ENCODE measurements at regions not wholly inside any gene's neighbourhood (a gene's known extent, or its start where the extent isn't known, plus 50 kb on each side); places are given as distances from the start of the nearest gene placed in this dataset.

DNA sequence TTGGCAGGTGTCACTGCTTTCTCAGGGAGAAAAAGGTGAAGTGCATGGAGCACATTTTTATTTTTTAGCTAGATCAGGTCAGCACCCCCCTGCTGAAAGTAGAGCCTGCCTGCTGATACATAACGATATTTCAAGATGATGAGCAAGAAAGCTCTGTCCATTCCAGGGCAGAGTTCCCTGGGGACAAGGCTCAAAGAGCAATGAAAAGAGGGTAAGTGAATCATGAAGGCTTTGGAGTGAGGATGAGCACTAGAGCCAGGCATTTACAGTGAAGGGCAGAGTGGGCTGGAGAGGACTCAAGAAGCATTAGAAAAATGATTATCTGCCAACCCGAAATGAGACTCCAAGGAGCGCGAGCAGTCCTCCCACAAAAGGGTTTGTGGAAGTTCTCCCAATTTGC lies 345.7 kb downstream of the TLE4 start:
- no peaks in the 10 kb centered on the region for H3K4me1 Mint-ChIP-seq (ENCODE audit: low read depth)
- no peak overlapping the region for H3K4me3 Mint-ChIP-seq
- no peaks in the 10 kb centered on the region for H3K27me3 Mint-ChIP-seq
- no peak for DNase-seq
- H3K36me3 Mint-ChIP-seq (ENCODE audit: low read depth): no peaks in the 10 kb centered on the region
- no peak overlapping the region for H3K27ac Mint-ChIP-seq
- no peaks in the 10 kb centered on the region for H3K9me3 Mint-ChIP-seq

DNA sequence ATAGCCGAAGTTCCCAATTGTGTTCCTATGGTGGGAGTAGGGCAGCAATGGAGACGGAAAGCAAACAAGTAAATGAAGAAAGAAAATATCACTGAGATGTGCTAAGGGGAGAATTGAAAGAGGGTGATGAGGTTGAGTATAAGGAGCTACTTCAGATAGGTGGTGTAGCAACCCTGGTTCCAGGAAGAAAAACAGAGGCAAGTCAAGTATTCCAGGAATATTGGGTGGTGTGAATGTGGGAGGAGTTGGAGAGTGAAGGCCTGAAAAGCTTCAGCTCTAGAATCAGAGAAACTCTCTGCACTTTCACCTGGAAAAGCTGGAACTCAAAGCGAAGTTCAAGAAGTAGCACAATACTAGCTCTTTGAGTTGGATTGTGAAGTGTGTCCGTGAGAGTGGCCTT lies 342.1 kb downstream of the TLE4 start:
- Mint-ChIP-seq H3K9me3 (no peaks in the 10 kb centered on the region), H3K36me3 (ENCODE audit: low read depth) (no peaks in the 10 kb centered on the region), H3K4me3 (no peak overlapping the region), H3K27ac (no peak overlapping the region), H3K4me1 (ENCODE audit: low read depth) (no peaks in the 10 kb centered on the region), H3K27me3 (no peaks in the 10 kb centered on the region)
- no peak for DNase-seq

DNA sequence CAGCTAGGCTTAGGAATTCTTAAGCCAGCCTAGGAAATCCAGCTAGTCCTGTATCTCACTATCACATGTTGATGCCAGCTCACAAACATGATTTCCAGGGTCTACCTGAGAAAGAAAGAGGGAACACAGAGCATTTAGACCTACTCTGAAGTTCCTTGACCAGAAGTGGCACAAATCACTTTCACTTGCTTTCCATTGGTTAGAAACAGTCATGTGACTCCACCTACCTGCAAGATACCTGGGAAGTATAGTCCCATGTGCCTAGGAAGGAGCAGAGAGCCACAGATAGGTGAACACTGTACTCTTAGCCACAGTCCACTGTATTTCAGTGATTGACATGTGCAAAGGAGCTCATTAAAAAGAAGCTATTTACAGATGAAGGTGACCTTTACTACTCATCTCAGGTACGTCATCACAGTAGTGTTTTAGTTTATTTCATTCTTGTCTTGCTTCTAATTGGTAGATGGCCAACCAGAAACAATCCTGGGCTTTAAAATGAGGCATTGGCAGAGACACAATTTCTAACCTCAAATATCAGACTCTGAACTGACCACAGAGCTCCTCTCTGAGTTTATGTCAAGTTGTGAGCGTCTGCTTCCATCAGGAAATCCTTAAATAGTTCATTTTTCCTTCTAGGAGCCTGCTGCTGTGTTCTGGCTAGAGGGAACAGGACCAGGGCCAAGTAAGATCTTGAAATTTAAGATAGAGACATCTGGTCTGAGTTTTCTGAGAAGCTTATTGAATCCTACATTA lies 340.7 kb downstream of the TLE4 start:
- H3K9me3 Mint-ChIP-seq: no peaks in the 10 kb centered on the region
- H3K36me3 Mint-ChIP-seq (ENCODE audit: low read depth): no peaks in the 10 kb centered on the region
- no peak overlapping the region for H3K4me3 Mint-ChIP-seq
- H3K4me1 Mint-ChIP-seq (ENCODE audit: low read depth): no peaks in the 10 kb centered on the region
- no peak overlapping the region for H3K27ac Mint-ChIP-seq
- DNase-seq: no peak
- H3K27me3 Mint-ChIP-seq: no peaks in the 10 kb centered on the region

GRCh38 chr9:79911724-79912123 lies 340.0 kb downstream of the TLE4 start:
- no peaks in the 10 kb centered on the region for H3K36me3 Mint-ChIP-seq (ENCODE audit: low read depth)
- no peaks in the 10 kb centered on the region for H3K27me3 Mint-ChIP-seq
- no peaks in the 10 kb centered on the region for H3K4me1 Mint-ChIP-seq (ENCODE audit: low read depth)
- H3K27ac Mint-ChIP-seq: no peak overlapping the region
- no peaks in the 10 kb centered on the region for H3K9me3 Mint-ChIP-seq
- no peak overlapping the region for H3K4me3 Mint-ChIP-seq
- no peak for DNase-seq

- H3K36me3 Mint-ChIP-seq (ENCODE audit: low read depth): no peaks in the 10 kb centered on the region
- no peaks in the 10 kb centered on the region for H3K4me1 Mint-ChIP-seq (ENCODE audit: low read depth)
- no peak overlapping the region for H3K27ac Mint-ChIP-seq
- H3K9me3 Mint-ChIP-seq: no peaks in the 10 kb centered on the region
- no peak overlapping the region for H3K4me3 Mint-ChIP-seq
- DNase-seq: no peak
- H3K27me3 Mint-ChIP-seq: peaks cover 5% of the 10 kb centered on the region
Observed at GRCh38 chr9:79902825-79903600, 331.2 kb downstream of the TLE4 start.

GRCh38 chr9:79900754-79901153 lies 329.0 kb downstream of the TLE4 start:
- Mint-ChIP-seq H3K9me3 (no peaks in the 10 kb centered on the region), H3K27me3 (peaks cover 5% of the 10 kb centered on the region), H3K27ac (no peak overlapping the region), H3K36me3 (ENCODE audit: low read depth) (no peaks in the 10 kb centered on the region), H3K4me3 (no peak overlapping the region), H3K4me1 (ENCODE audit: low read depth) (no peaks in the 10 kb centered on the region)
- no peak for DNase-seq

GRCh38 chr9:79896390-79896980 lies 324.7 kb downstream of the TLE4 start:
- DNase-seq: no peak
- H3K27me3 Mint-ChIP-seq: no peaks in the 10 kb centered on the region
- H3K9me3 Mint-ChIP-seq: no peaks in the 10 kb centered on the region
- H3K36me3 Mint-ChIP-seq (ENCODE audit: low read depth): no peaks in the 10 kb centered on the region
- H3K4me1 Mint-ChIP-seq (ENCODE audit: low read depth): no peaks in the 10 kb centered on the region
- H3K4me3 Mint-ChIP-seq: no peak overlapping the region
- no peak overlapping the region for H3K27ac Mint-ChIP-seq

DNA sequence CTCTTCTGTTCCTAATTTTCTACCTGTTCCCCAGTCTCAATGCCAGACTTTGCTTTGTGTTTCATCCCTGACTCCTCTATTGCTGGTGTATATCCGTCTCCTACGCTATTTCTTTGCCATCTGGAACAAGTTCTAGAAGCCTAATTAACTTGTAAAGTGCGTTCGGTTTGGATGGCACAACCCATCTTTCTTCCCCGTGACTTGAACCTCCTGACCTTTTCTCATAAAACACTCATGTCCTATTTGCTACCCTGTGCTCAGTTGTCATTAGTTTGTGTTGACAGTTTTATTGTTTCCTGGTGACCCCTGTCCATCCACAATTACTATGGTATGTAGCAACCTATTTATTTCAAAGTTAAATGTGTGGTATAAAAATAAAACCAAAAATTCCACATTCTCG lies 323.5 kb downstream of the TLE4 start:
- H3K4me3 Mint-ChIP-seq: no peak overlapping the region
- no peak overlapping the region for H3K27ac Mint-ChIP-seq
- H3K36me3 Mint-ChIP-seq (ENCODE audit: low read depth): no peaks in the 10 kb centered on the region
- no peak for DNase-seq
- H3K4me1 Mint-ChIP-seq (ENCODE audit: low read depth): no peaks in the 10 kb centered on the region
- H3K9me3 Mint-ChIP-seq: no peaks in the 10 kb centered on the region
- H3K27me3 Mint-ChIP-seq: no peaks in the 10 kb centered on the region

DNA sequence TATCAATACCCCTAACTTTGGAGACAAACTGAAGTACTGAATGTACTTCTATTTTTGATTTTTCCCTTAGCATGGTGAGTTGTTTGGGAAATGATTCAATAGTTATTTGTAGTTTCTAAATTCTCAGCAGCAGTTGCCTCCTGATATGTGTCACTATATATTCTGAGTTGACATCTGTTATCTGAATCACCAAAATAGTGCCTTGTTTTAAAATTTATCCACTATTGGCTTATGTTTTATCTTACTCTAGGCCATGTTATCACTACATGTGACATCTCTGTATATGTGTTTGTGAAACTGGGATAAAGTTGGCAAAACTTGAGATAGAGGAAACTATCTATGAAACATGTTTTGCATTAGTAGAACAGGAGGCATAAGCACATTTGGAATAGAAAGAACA lies 317.6 kb downstream of the TLE4 start:
- peaks cover 19% of the 10 kb centered on the region for H3K4me1 Mint-ChIP-seq (ENCODE audit: low read depth)
- H3K4me3 Mint-ChIP-seq: no peak overlapping the region
- H3K27me3 Mint-ChIP-seq: no peaks in the 10 kb centered on the region
- no peak overlapping the region for H3K27ac Mint-ChIP-seq
- no peak for DNase-seq
- no peaks in the 10 kb centered on the region for H3K9me3 Mint-ChIP-seq
- no peaks in the 10 kb centered on the region for H3K36me3 Mint-ChIP-seq (ENCODE audit: low read depth)

GRCh38 chr9:79885093-79885857 lies 313.5 kb downstream of the TLE4 start:
- H3K27me3 Mint-ChIP-seq: no peaks in the 10 kb centered on the region
- peaks cover 52% of the 10 kb centered on the region for H3K4me1 Mint-ChIP-seq (ENCODE audit: low read depth)
- DNase-seq: no peak
- H3K27ac Mint-ChIP-seq: no peak overlapping the region
- no peaks in the 10 kb centered on the region for H3K36me3 Mint-ChIP-seq (ENCODE audit: low read depth)
- H3K4me3 Mint-ChIP-seq: no peak overlapping the region
- no peaks in the 10 kb centered on the region for H3K9me3 Mint-ChIP-seq

DNA sequence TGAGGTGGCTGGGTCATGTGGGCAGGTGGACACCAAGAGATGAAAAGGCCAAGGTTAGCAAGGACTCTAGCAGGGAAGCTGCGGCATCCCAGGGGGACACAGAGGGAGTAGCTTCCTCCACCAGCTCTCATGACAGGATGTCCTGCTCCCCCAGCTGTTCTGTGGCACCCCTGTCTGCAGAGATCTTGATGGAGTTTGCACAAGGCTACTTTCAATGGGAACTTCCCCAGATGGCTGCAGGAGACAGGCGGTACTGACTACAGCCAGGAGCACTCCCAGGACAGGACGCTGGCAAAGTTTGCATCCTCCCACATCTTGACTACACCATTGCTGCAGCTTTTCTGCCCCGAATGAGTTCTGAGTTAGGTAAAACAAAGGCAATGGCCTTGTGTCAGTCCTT lies 312.8 kb downstream of the TLE4 start:
- Mint-ChIP-seq H3K36me3 (ENCODE audit: low read depth) (no peaks in the 10 kb centered on the region), H3K4me3 (no peak overlapping the region), H3K27ac (no peak overlapping the region), H3K27me3 (no peaks in the 10 kb centered on the region), H3K9me3 (no peaks in the 10 kb centered on the region), H3K4me1 (ENCODE audit: low read depth) (peaks cover 54% of the 10 kb centered on the region)
- DNase-seq: no peak

- peak overlapping the region; percentile 28 for H3K27ac Mint-ChIP-seq
- H3K4me3 Mint-ChIP-seq: no peak overlapping the region
- peaks cover 55% of the 10 kb centered on the region for H3K4me1 Mint-ChIP-seq (ENCODE audit: low read depth)
- H3K36me3 Mint-ChIP-seq (ENCODE audit: low read depth): no peaks in the 10 kb centered on the region
- no peaks in the 10 kb centered on the region for H3K9me3 Mint-ChIP-seq
- H3K27me3 Mint-ChIP-seq: no peaks in the 10 kb centered on the region
- peak; percentile 53 for DNase-seq
Observed at GRCh38 chr9:79883073-79883645, 311.4 kb downstream of the TLE4 start.

DNA sequence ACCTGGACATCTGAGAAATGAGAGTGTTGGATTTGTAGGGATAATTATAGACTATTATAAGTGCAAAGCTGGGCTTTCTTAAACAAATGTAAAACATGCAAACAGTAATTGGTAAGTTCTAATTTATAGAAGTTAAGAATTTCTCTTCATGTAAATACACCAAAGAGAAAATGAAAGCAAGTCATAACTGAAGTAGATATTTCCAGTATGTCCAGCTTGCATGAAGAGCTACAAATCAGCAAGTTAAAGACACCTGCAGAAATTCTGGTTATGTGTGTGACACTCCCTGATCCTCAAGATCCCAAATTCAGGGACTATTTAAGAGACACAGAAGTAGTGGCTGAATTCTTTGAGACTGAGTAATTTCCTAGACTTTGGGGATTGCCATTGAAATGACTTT lies 308.9 kb downstream of the TLE4 start:
- H3K27me3 Mint-ChIP-seq: no peaks in the 10 kb centered on the region
- DNase-seq: no peak
- H3K9me3 Mint-ChIP-seq: no peaks in the 10 kb centered on the region
- no peak overlapping the region for H3K27ac Mint-ChIP-seq
- no peaks in the 10 kb centered on the region for H3K36me3 Mint-ChIP-seq (ENCODE audit: low read depth)
- H3K4me3 Mint-ChIP-seq: no peak overlapping the region
- peaks cover 52% of the 10 kb centered on the region for H3K4me1 Mint-ChIP-seq (ENCODE audit: low read depth)

DNA sequence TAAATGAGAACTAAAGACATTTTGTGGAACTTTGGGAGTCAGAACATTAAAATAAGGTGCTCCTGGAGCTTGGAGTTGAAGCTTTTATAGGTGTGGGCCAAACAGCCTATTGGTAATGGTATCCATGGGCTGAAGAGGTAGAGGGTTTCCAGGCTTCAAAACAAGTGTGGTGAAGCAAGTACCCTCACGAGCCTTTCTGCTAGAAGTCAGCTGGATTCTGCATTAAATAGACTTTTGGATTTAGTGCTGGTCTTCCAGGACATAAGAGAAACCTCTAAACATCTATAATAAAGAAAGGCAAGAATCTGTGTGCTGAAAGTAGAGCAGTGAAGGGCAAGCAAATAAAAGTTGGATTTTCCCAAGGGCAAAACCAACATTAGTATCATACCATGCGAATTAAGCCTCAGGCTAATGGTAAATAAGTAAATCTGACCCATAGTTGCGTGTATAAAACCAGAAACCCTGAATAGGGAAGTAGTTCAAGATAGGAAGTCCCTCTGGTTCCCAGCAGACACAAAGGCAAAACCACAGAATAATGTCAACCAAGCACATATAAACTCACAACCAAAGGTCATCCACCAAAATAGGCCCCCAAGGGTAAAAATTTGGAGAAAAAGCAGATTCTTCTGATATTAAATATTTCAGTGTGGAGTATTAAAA lies 306.3 kb downstream of the TLE4 start:
- no peak for DNase-seq
- no peaks in the 10 kb centered on the region for H3K9me3 Mint-ChIP-seq
- H3K27ac Mint-ChIP-seq: no peak overlapping the region
- H3K4me3 Mint-ChIP-seq: no peak overlapping the region
- H3K36me3 Mint-ChIP-seq (ENCODE audit: low read depth): no peaks in the 10 kb centered on the region
- no peaks in the 10 kb centered on the region for H3K27me3 Mint-ChIP-seq
- peaks cover 28% of the 10 kb centered on the region for H3K4me1 Mint-ChIP-seq (ENCODE audit: low read depth)
